DMS53 treated with DMSO at 0.1 percent for 48 hours (cell line): ENCODE measurements at regions not wholly inside any gene's neighbourhood (a gene's known extent, or its start where the extent isn't known, plus 50 kb on each side); places are given as distances from the start of the nearest gene placed in this dataset.
"Not testable (repeated sequence)": the region's sequence is repeated elsewhere in the genome, so short reads cannot be mapped to it uniquely, and the experiment has no call there.

Experiments
- DNase-seq: peaks from one replicate; lab custom pipeline; 2025; ENCODE audit not compliant: unreplicated experiment; lab: John Stamatoyannopoulos, UW

DNA sequence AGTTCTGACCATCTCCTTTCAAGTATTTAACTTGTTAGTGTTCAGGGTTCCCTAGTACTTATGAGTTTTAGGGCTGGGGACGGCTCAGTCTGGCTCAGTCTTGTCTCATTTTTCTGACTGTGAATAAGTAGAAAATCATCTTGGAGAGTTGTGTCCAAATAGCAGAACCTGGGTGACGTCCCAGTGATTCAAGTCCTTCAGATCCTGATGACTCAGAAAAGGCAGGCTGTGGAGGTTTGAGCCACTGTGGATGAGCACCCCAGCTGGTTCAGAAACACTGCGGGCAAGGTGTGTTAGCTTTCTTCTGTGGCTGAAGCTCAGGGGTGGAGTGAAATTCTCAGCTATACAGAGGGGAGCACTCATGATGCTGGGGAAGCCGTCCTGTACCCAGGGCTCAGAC is 154.4 kb upstream of the NPY start:
- DNase-seq: no peak

DNA sequence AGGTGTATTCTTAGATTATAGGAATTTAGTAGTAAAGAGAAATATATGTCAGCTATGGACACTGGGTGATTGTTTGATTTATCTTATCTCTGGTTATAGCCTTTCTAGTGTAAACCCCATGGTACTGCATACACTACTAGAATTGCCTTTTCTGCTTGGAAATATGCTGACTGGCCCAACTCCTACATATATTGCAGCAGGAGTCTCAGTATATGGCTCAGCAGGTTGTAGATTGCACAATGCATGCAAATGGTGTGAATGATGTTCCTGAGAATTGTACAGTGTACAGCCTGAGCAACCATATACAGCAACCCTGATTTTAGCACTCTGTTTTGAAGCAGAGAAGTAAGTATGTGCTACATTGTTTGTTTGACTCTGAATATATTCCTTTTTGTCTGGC is 153.4 kb upstream of the NPY start:
- no peak for DNase-seq

DNA sequence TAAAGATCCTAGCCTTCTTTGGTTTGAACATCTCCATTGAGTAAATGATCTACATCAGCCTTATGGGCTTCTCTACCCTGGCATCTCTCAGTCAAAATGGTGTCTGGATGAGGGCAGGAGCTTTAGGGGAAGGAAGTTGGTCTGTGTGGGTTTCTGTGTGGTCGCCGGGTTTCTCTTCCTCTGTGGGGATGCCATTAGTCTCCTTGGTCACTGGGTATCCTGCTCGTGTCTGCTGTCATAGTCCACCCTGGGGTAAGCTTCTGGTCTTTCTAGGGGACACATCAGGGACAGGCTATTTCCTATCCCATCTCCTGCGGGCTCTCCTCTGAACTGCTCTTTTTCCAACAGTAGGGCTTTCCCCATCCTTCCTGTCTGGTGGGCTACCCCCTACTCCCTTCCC is 150.3 kb upstream of the NPY start:
- no peak for DNase-seq

DNA sequence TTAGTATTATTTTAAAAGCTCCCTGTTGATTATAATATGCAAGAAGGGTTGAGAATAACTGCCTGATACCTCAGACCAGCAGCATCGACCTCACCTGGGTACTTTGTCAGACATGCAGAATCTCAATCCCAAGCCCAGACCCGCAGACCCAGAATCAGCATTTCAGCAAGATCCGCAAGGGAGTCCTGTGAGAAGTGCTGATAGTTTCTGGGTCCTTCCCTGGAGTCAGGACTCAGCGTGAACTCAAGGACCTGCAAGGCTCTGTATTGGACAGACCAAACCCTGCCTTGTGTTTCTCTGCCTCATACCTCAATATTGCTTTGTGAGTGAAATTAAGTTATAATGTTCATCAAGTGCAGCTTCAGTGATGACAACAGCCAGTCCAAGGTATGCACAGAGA is 149.5 kb upstream of the NPY start:
- no peak for DNase-seq

DNA sequence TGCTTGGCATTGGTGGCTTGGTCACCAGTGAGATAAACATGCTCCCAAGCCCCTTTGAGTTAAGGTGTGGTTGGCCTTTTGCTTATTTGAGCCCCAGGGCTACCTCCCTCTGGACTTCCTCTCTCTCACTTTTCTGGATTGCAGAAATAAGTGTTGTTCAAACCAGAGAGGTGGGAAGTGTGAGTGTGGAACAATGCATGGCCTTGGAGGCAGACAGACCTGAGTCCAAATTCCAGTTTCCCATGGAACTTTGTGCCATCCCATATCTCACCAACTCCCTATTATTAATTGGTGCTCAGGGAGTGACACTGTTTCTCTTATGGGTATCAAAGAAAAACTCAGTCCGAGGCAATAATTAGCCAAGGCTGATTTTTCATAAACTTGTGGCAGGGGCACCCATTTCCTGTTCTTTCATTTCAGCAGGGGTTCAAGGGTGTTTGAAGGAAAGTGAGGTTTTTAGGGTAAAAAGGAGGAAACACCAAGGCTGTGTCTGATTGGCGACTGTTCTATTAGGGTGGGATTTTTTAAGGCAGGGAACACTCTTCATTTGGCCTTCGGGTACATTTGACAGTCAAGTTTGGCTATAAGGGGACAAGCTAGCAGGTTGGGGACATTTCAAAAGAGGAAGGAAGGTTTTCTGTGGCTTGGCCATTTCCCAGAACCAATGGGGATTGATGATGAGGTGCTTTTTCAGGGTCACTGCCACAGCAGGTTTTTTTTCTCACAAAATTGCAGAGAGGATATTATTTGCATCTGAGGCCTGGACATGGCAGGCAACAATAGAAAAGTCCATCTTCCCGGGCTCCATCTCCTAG is 148.8 kb upstream of the NPY start:
- DNase-seq: no peak

DNA sequence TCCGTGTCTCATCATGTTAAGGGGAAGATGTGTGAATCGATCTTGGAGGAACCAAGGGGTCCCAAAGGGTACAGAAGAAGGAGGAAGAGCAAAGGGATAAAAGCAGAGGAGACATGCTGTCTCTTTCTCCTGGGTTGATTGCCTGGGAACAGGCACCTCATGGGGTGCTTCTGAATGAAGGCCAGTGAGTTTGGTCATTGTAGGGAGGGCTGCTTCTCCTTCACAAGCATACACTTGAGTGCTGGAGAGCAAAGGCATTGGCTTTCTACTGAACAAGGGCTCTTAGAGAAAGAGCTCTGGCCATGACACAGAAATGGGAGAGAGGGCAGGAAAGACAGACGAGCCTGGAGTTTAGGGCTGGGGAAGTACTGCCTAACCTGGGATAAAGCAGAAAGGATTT is 146.7 kb upstream of the NPY start:
- DNase-seq: no peak

DNA sequence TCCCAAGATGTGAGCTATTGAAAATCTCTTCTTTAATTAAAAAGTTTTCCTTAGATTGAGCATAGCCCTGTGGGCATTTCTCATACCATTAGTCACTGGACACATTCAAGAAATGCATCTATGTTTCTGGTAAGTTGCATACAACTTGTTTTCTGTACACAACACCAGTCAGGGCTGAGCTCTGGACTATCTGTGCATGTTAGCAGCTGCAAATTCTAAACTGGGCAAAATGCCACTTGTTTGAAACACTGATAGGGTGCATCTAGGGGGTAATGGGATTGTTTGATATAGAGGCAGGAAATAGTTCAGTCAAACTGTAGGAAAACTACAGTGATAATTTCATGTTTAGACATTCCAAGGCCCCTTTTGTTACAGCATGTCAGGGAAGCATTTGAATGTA is 145.6 kb upstream of the NPY start:
- no peak for DNase-seq

DNA sequence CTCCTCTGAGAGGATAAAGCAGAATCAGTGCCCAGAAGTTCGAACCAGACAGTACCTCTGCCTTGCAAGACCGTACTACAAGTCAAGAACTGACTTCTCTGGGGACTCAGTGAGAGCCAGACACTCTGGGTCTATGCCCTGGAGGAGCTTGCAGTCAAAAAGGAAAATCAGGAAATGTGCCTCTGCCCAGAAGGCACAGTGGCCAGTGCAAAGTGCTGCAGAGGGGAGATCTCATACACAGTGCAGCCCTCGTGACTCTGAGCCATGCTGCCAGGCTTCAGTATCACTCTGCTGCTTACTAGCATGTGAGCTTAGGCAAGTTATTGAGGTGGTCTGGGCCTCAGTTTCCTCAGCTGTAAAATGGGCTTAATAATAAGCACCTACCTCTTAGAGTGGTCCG is 144.0 kb upstream of the NPY start:
- DNase-seq: no peak

DNA sequence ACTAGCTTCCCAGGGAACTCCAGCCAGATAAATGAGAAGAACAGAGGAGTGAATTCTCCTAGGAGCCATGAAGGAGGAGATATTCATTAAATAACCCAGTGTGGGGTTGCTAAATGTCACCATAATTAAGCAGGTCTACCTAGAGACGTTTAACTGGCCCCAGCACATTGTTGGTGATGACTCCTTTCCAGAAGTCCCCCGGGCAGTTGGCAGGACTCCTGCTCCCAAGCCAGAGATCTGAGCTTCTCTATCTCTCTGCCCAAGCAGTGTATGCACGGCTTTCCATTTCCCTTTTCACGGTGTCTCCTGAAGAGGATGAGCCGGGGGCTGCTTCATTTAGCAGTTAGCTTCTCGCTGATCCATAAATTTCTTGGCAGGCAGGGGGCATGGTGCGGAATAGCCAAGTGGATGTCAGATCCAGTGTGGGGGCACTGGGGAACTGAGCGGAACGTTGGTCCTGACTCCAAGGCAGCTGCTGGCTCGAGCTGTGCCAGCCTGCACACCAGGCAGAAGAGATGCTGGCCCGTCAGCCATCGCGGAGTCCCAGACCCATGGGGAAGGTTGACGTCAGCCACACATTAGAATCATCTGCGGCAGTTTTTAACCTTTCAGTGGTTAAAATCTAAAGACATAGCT is 142.0 kb upstream of the NPY start:
- DNase-seq: no peak

DNA sequence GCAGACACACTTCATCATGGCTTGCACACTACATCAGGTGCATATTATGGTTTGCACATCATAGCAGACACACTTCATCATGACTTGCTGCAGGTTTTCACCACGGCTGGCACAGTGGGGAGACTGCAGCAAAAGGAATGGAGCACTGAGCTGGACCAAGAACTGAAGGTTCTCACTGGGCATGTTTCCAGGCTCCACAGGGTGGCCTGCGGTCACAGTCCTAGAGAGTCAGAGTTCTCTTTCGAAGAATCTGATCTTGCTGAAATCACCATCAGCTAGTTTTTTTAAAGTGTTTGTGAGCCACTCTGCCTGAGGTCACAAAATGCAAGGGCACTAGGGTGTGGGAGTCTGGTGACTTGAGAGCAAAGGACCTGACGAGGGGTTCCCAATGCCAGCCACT is 140.4 kb upstream of the NPY start:
- DNase-seq: no peak

DNA sequence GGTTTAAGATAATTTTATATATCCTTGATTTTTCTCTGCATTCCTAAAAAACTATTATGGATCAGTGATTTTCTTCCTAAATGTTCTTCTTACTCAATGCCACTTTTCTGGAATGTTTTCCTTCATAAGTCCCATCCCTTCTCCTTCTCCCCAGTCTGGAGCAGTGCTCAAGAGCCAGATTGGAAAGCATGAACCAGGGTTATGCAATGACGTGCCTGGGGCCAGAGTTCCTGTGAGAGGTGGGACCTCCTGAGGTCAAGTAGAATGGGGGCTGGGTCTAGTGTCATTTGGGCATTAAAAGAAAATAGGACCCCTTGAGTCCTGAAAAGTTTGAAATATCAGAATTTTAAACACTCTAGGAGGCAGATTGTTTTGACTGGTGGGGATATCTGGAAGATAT is 132.0 kb upstream of the NPY start:
- no peak for DNase-seq

DNA sequence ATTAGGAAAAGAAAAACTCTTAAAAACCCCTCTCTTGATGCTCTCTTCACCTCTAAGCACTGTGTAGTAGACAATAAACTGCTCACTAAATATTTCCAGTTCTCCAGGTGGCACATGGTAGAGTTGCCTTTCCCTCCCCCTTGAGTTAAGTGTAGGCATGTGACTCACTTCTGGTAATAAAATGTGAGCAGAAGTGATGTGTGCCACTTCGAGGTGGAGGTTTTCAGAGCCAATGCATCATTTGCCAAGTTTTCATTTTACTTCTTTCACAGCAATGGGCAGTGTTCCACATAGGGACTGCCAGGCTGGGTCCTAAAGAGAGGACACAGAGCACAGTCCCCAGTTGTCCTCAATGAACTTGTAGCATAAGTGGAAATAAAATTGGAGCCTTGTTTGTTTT is 131.6 kb upstream of the NPY start:
- DNase-seq: no peak

DNA sequence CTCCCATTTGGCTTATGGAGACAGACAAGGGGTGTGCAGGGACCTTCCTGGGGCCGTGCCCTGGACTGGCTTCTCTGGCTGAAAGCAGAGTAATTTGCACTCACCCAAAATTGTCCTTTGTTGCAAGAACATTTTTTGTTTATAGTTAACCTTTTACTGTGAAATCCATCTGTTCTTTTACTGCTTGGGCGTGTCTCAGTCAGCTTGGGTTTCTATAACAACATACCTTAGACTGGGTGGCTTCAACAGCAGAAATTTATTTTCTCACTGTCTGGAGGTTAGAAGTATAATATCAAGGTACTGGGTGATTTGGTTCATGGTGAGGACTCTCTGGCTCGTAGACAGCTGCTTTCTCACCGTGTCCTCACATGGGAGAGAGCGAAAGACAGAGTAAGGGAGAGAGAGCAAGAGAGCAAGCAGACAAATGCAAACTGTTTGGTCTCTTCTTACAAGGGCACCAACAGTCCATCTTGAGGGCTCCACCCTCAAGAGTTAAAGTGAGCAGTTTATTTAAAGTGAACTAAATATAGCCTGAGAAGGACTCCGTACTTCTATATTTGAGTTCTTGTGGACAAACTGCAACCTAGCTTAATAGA is 131.0 kb upstream of the NPY start:
- no peak for DNase-seq

DNA sequence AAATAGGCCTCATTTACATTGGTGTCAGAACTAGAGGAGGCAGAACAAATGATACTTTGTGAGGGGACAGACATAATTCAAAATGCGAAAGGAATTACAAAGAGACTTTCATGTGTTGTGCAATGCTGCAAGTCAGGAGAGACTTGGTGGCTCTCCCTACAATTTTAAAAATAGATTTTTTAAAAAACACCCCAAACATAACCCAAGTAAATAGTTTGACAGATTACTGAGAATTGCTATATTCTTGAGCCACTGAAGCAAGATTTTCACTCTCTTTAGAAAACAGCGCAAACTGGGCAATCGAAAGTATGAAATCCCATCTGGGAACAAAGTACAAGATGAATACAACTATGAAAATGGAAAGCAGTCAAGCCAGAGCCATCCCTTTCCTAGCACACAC is 126.3 kb upstream of the NPY start:
- no peak for DNase-seq

DNA sequence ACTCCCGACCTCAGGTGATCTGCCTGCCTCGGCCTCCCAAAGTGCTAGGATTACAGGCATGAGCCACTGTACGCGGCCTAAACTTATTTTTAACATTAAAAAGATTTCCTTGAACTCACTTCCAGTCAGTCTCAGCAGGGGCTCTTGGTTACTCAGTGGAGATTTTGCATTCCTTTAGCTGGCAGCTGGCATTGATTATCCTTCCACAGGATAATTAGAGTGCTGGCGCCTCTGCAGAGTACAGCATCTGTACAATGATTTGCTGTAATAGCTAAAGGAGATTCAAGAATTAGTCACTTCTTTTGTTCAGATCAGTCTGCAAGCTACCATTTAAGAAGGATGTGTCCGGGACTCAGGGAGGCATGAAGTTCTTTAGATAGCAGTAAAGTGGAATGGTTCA is 125.0 kb upstream of the NPY start:
- DNase-seq: no peak

DNA sequence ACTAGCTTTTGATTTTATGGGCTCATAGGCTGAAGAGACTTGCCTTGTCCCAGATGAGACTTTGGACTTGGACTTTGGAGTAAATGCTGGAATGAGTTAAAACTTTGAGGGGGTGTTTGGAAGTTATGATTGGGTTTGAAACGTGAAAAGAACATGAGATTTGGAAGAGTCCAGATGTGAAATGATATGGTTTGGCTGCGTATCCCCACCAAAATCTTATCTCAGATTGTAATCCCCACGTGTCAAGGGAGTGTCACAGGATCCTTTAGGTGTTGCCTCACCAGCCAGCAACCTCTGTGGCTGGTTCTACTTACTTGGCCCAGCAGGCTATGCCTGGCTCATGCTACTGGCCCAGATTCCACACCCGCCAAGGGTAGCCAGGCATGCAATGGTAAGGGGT is 119.6 kb upstream of the NPY start:
- DNase-seq: no peak

DNA sequence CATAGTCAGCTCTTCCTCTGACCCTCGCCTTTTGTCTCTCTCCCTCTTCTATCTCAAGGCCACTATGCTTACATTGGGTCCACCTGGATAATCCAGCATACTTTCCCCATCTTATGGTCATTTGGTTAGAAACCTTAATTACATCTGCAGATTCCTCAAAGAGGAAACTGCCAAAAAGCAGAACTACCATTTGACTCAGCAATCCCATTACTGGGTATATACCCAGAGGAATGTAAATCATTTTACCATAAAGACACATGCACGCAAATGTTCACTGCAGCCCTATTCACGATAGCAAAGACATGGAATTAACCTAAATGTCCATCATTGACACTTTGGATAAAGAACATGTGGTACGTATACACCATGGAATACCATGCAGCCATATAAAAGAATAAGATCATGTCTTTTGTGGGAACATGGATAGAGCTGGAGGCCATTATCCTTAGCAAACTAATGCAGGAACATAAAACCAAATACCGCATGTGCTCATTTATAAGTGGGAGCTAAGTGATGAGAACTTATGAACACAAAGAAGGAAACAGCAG is 114.8 kb upstream of the NPY start:
- DNase-seq: no peak

DNA sequence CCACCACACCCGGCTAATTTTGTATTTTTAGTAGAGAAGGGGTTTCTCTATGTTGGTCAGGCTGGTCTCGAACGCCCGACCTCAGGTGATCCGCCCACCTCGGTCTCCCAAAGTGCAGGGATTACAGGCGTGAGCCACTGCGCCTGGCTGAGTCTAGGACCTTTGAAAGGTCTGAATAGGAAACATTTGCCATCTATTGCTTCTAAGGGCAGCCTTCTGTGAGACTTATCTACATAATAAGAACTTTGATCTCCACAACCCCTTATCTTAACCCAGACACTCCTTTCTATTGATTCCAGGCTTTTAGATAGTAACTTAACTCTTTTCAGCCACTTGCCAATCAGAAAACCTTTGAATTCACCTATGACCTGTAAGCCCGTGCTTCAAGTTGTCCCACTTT is 112.0 kb upstream of the NPY start:
- not testable (repeated sequence) for DNase-seq

DNA sequence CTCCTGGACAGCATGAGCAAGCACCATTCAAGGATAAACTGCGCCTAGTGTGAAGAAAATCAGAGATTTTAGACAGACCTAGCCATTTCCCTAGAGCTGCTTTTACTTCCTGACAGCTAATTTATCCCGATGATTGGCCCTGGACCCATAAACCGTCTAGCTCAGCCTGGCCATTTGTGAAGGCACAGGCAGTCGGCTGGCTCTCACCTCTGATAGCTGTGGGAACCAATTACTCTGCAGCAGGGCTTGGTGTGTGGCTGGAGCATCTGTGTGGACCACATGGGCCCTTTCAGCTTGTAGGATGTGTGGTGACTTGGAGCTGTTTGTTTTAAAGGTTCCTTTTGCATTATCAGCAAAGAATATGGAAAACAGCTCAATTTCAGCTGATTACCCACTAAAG is 111.1 kb upstream of the NPY start:
- no peak for DNase-seq

DNA sequence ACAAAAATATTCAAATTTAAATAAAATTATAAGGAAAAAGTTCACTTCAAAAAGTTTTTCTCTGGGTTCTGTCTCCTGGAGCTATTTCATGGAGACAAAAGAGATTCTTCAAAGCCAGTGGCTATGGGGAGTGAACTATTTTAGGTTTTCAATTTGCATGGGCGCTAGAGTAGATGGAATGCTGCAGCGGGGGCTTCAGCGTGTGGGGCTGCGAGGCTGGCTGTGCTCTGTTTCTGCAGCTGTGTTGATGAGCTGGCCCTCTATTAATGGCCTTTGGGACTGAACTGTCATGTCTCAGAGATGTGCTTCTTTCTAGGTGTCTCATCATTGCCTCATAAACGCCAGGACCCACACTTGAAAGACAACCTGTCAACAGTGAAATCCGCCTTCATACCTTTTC is 108.4 kb upstream of the NPY start:
- no peak for DNase-seq

DNA sequence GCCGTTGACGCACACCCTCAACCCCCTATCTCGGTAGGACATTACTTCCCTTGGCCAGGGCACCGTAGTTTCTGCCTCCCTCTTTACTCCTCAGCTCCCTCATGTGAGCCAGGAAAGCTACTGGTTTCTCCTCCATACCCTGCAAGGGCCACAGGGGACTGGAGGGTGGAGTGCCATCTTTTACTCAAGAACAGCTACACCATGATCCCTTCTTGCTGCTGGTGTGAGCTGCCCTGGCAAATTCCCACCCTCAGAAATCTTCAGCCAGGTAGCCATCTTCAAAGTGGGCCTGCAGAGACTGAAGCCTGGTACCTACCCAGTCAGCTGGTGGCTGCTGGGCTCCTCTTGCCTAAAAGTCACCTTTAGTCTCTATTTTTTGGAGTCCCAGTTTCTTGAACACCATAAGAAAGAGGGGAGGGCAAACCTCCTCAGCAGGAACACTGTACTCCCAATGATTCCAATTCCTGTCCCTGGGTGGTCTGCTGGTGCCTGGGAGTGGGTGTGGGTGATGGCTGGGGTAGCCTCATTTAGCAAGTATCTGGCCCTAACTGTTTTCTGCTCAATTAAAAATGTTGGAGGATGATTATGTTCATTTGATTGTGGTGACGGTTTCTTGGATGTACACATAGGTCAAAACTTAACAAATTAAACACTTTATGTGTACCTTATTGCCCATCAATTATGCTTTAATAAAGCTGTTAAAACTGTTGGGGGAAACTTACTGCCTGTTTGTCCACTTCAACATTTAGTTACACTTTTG is 105.0 kb upstream of the NPY start:
- no peak for DNase-seq

DNA sequence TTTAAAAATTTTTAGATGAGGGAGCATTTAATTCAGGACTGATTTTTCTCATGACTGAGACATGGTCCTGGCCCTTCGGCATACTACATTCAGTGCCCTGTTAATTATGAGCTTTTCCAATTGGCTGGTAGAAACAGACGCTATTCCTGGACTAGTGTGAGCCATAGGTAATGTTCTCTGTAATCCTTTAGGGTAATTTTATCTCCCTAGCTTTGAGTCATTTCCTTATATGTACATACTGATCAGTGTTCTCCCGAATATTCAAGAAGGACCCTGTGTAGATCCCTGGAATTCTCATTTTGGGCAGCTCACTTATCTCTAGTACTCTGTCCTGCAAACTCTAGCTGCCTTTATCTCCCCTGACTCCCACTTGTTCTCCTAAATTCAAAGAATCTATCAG is 92.6 kb upstream of the NPY start:
- DNase-seq: no peak
